MCF 10A (cell line): ENCODE measurements at regions not wholly inside any gene's neighbourhood (a gene's known extent, or its start where the extent isn't known, plus 50 kb on each side); places are given as distances from the start of the nearest gene placed in this dataset.
"Not testable (repeated sequence)": the region's sequence is repeated elsewhere in the genome, so short reads cannot be mapped to it uniquely, and the experiment has no call there.

Experiments
- BruUV-seq: library from RNA; stranded (reverse); fragments of 400-500 nt; replicated peaks from 2 replicates; lab custom pipeline; 2021; lab: Mats Ljungman, UMichigan
- CTCF ChIA-PET: fragments of 300-600 bp; sonication (Branson Sonifier 250); formaldehyde crosslinking; extraction: SDS; loops from one replicate; lab custom pipeline; 2021; ENCODE audit warnings: antibody characterized with exemption, inconsistent platforms; lab: Yijun Ruan, JAX
- POLR2A ChIA-PET: fragments of 300-600, 350-650 bp; sonication (Branson Sonifier 250); formaldehyde crosslinking; extraction: SDS; loops from one replicate; lab custom pipeline; 2020; ENCODE audit warnings: antibody characterized with exemption, inconsistent platforms; lab: Yijun Ruan, JAX
- DNase-seq: peaks from one replicate; pipeline ENCODE4 v3.0.0-alpha.2; 2018; ENCODE audit not compliant: unreplicated experiment
- H3K27ac Mint-ChIP-seq: one replicate; pipeline ENCODE4 v1.8.0; 2022; ENCODE audit warnings: mild to moderate bottlenecking, low read depth, mixed read lengths; ENCODE audit not compliant: unreplicated experiment
- H3K27me3 Mint-ChIP-seq: one replicate; pipeline ENCODE4 v1.8.0; 2022; ENCODE audit warnings: mixed read lengths; ENCODE audit not compliant: insufficient read depth, unreplicated experiment
- H3K36me3 Mint-ChIP-seq: one replicate; pipeline ENCODE4 v1.8.0; 2022; ENCODE audit warnings: mild to moderate bottlenecking, moderate library complexity, mixed read lengths; ENCODE audit not compliant: insufficient read depth, unreplicated experiment
- H3K4me1 Mint-ChIP-seq: one replicate; pipeline ENCODE4 v1.8.0; 2022; ENCODE audit warnings: mixed read lengths; ENCODE audit not compliant: insufficient read depth, unreplicated experiment
- H3K4me3 Mint-ChIP-seq: one replicate; pipeline ENCODE4 v1.8.0; 2022; ENCODE audit warnings: mild to moderate bottlenecking, moderate library complexity, mixed read lengths; ENCODE audit not compliant: unreplicated experiment
- H3K9me3 Mint-ChIP-seq: one replicate; pipeline ENCODE4 v1.8.0; 2022; ENCODE audit warnings: mixed read lengths; ENCODE audit not compliant: unreplicated experiment
- CTCF ChIP-seq: fragments of 200-600 bp; IDR thresholded peaks from one replicate; pipeline ENCODE4 v1.8.0; 2022; ENCODE audit warnings: antibody characterized with exemption, mild to moderate bottlenecking; ENCODE audit not compliant: unreplicated experiment
- intact Hi-C: fragments of 100-400 bp; cut with micrococcal nuclease; formaldehyde crosslinking; loops from 2 replicates; pipeline ENCODE4 v1.14.1; 2022

- intact Hi-C loops: no loop called here
- no TSS peak for BruUV-seq
- Mint-ChIP-seq H3K4me1 (no peaks in the 10 kb centered on the region), H3K4me3 (no peak overlapping the region), H3K27ac (no peak overlapping the region), H3K36me3 (no peaks in the 10 kb centered on the region), H3K9me3 (no peaks in the 10 kb centered on the region), H3K27me3 (no peaks in the 10 kb centered on the region)
- CTCF ChIA-PET: interaction anchor here (1.0 kb wide), 1 partner anchor 10 kb away, joined by 3 read pairs; no protein-coding TSS in a partner anchor
- DNase-seq: no peak
- POLR2A ChIA-PET: no interaction called here
- TF ChIP-seq CTCF: no peak
Observed at GRCh38 chr6:130643361-130643760, 183.8 kb upstream of the SMLR1 start.

- Mint-ChIP-seq H3K4me1 (no peaks in the 10 kb centered on the region), H3K27ac (no peak overlapping the region), H3K36me3 (no peaks in the 10 kb centered on the region), H3K4me3 (no peak overlapping the region), H3K9me3 (no peaks in the 10 kb centered on the region), H3K27me3 (no peaks in the 10 kb centered on the region)
- BruUV-seq: no TSS peak
- DNase-seq: no peak
- POLR2A ChIA-PET: no interaction called here
- TF ChIP-seq CTCF: no peak
- intact Hi-C loops: no loop called here
- CTCF ChIA-PET: no interaction called here
Observed at GRCh38 chr6:130644175-130644574, 183.0 kb upstream of the SMLR1 start.

GRCh38 chr6:130644769-130645168, 182.4 kb upstream of the SMLR1 start:
- H3K27ac Mint-ChIP-seq, H3K4me1 Mint-ChIP-seq, H3K36me3 Mint-ChIP-seq, H3K27me3 Mint-ChIP-seq, H3K4me3 Mint-ChIP-seq, DNase-seq, POLR2A ChIA-PET, intact Hi-C loops, BruUV-seq, H3K9me3 Mint-ChIP-seq, CTCF ChIA-PET: not testable (repeated sequence)

GRCh38 chr6:130647246-130647645, 180.0 kb upstream of the SMLR1 start:
- Mint-ChIP-seq H3K27ac (no peak overlapping the region), H3K27me3 (no peaks in the 10 kb centered on the region), H3K4me3 (no peak overlapping the region), H3K36me3 (no peaks in the 10 kb centered on the region), H3K9me3 (no peaks in the 10 kb centered on the region), H3K4me1 (no peaks in the 10 kb centered on the region)
- no peak for DNase-seq
- CTCF ChIA-PET: interaction anchor here (1.0 kb wide), 1 partner anchor 219 kb away, joined by 3 read pairs; no protein-coding TSS in a partner anchor
- intact Hi-C loops: no loop called here
- no peak for TF ChIP-seq CTCF
- BruUV-seq: no TSS peak
- POLR2A ChIA-PET: no interaction called here

GRCh38 chr6:130655586-130655985, 171.6 kb upstream of the SMLR1 start:
- POLR2A ChIA-PET: interaction anchor here (0.6 kb wide), 1 partner anchor 598 kb away, joined by 3 read pairs; no protein-coding TSS in a partner anchor
- no TSS peak for BruUV-seq
- TF ChIP-seq CTCF: no peak
- CTCF ChIA-PET: no interaction called here
- H3K36me3 Mint-ChIP-seq: no peaks in the 10 kb centered on the region
- no peaks in the 10 kb centered on the region for H3K9me3 Mint-ChIP-seq
- no peaks in the 10 kb centered on the region for H3K4me1 Mint-ChIP-seq
- no peak overlapping the region for H3K27ac Mint-ChIP-seq
- H3K27me3 Mint-ChIP-seq: no peaks in the 10 kb centered on the region
- intact Hi-C loops: no loop called here
- no peak overlapping the region for H3K4me3 Mint-ChIP-seq
- DNase-seq: no peak
